PC-3 (cell line): ENCODE measurements at regions not wholly inside any gene's neighbourhood (a gene's known extent, or its start where the extent isn't known, plus 50 kb on each side); places are given as distances from the start of the nearest gene placed in this dataset.

Source experiments
- EZH2phosphoT487 ChIP-seq: fragments of 300-600 bp; sonication (generic); IDR thresholded peaks from 2 replicates; pipeline ENCODE4 v1.6.1; 2018; ENCODE audit warnings: mild to moderate bottlenecking, antibody characterized with exemption, low read length, borderline replicate concordance
- TF ChIP-seq, protein P1 (sequence below): fragments of 300-600 bp; sonication (generic); conservative IDR thresholded peaks from 2 replicates; pipeline ENCODE4 v1.5.1; 2017; ENCODE audit warnings: antibody characterized with exemption, low read depth, mild to moderate bottlenecking, low read length

DNA sequence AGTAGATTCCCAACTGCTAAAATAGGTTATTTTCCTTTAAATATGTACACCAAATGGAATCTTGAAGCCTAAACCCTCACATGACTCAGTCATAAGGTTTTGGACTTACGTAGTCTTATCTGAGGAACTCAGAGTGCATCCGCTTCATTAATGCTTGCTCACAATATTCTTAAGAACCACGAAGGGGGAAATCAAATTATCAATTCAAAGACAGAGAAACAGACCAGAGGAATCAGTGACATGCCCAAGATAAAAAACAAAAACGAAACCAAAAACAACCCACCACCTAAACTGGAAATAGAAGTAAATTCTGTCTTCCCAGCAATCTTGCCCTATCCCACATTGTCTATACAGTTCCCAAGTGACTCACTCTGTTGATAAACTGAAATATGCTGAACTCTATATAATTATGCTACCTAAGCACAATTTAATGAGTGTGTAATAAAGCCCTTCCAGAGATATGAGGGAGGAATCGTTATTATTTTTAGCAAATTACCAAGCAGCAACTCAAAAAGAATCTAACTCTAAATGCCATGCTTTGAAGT, 135.4 kb upstream of the CBLB start:
- TF ChIP-seq, protein P1, sequence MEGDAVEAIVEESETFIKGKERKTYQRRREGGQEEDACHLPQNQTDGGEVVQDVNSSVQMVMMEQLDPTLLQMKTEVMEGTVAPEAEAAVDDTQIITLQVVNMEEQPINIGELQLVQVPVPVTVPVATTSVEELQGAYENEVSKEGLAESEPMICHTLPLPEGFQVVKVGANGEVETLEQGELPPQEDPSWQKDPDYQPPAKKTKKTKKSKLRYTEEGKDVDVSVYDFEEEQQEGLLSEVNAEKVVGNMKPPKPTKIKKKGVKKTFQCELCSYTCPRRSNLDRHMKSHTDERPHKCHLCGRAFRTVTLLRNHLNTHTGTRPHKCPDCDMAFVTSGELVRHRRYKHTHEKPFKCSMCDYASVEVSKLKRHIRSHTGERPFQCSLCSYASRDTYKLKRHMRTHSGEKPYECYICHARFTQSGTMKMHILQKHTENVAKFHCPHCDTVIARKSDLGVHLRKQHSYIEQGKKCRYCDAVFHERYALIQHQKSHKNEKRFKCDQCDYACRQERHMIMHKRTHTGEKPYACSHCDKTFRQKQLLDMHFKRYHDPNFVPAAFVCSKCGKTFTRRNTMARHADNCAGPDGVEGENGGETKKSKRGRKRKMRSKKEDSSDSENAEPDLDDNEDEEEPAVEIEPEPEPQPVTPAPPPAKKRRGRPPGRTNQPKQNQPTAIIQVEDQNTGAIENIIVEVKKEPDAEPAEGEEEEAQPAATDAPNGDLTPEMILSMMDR, result no peak
- TF ChIP-seq EZH2phosphoT487, result no peak
